Endothelial cell of umbilical vein (primary cell): ENCODE measurements at regions not wholly inside any gene's neighbourhood (a gene's known extent, or its start where the extent isn't known, plus 50 kb on each side); places are given as distances from the start of the nearest gene placed in this dataset.

Source experiments
- BruUV-seq: library from RNA; stranded (reverse); fragments of 400-500 nt; replicated peaks from 2 replicates; lab custom pipeline; 2021; lab: Mats Ljungman, UMichigan
- CTCF ChIA-PET: fragments of 300-600, 350-600 bp; sonication (Branson Sonifier 250); formaldehyde crosslinking; loops from one replicate; lab custom pipeline; 2021; ENCODE audit warnings: antibody characterized with exemption, inconsistent platforms; lab: Charles Lee
- POLR2A ChIA-PET: fragments of 300-600, 350-600 bp; sonication (Branson Sonifier 250); formaldehyde crosslinking; loops from one replicate; lab custom pipeline; 2021; ENCODE audit warnings: antibody characterized with exemption, inconsistent platforms; lab: Charles Lee
- DNase-seq: peaks from one replicate; pipeline ENCODE4 v3.0.0-alpha.2; 2011; ENCODE audit warnings: low read depth, low spot score
- FAIRE-seq: peaks from 2 replicates; lab custom pipeline; 2011; peaks lifted over from hg19 to GRCh38; lab: Jason Lieb, UNC
- H2AFZ ChIP-seq: 2 replicates; pipeline ENCODE4 v1.6.0; 2012; ENCODE audit warnings: low read depth, low read length, control low read depth, inconsistent platforms
- H3K27ac ChIP-seq: 2 replicates; pipeline ENCODE4 v1.5.1; 2011; ENCODE audit warnings: low read depth, mild to moderate bottlenecking, control low read depth, low read length, moderate library complexity; ENCODE audit not compliant: insufficient read depth
- H3K27me3 ChIP-seq, 2 experiments: 2 replicates each; pipeline versions ENCODE4 v1.6.0 to v1.6.1; 2011; ENCODE audit warnings: low read length in 2 of 2, mixed read lengths in 1 of 2; ENCODE audit not compliant: control insufficient read depth in 2 of 2, insufficient read depth in 2 of 2
- H3K36me3 ChIP-seq, 2 experiments: 2 replicates in 1 of 2; 3 replicates in 1 of 2; pipeline ENCODE4 v1.5.1; 2011; ENCODE audit warnings: low read length in 2 of 2, mild to moderate bottlenecking in 1 of 2, moderate library complexity in 1 of 2; ENCODE audit not compliant: control insufficient read depth in 2 of 2, insufficient read depth in 2 of 2; ENCODE audit errors: extremely low read depth in 1 of 2
- H3K4me1 ChIP-seq: 3 replicates; pipeline ENCODE4 v1.5.1; 2011; ENCODE audit warnings: mild to moderate bottlenecking, low read length; ENCODE audit not compliant: control insufficient read depth, insufficient read depth; ENCODE audit errors: extremely low read depth
- H3K4me2 ChIP-seq: 2 replicates; pipeline ENCODE4 v1.6.1; 2011; ENCODE audit warnings: low read length, control low read depth, mixed read lengths; ENCODE audit not compliant: insufficient read depth
- H3K4me3 ChIP-seq, 3 experiments: fragments of 200-600 bp in 1 of 3; sonication (generic), shearing (Covaris generic) in 1 of 3; replicated peaks in 1 of 3; 2 replicates each; pipeline ENCODE4 v1.5.1; 2011 to 2016; ENCODE audit warnings: control low read depth in 3 of 3, low read length in 3 of 3, mild to moderate bottlenecking in 2 of 3, inconsistent platforms in 1 of 3, low read depth in 1 of 3, moderate library complexity in 1 of 3; ENCODE audit not compliant: insufficient read depth in 1 of 3
- H3K79me2 ChIP-seq: 2 replicates; pipeline ENCODE4 v1.6.0; 2012; ENCODE audit warnings: low read length, inconsistent platforms; ENCODE audit not compliant: control insufficient read depth, insufficient read depth
- H3K9ac ChIP-seq: replicated peaks from 2 replicates; pipeline ENCODE3; 2011; ENCODE audit warnings: low read length, control low read depth; ENCODE audit not compliant: insufficient read depth; ENCODE audit errors: extremely low read depth
- H3K9me1 ChIP-seq: replicated peaks from 3 replicates; pipeline ENCODE4 v1.6.0; 2011; ENCODE audit warnings: mild to moderate bottlenecking, low read length; ENCODE audit not compliant: control insufficient read depth, insufficient read depth; ENCODE audit errors: extremely low read depth
- H3K9me3 ChIP-seq: replicated peaks from 2 replicates; pipeline ENCODE4 v1.5.1; 2012; ENCODE audit warnings: low read length, inconsistent platforms; ENCODE audit not compliant: control insufficient read depth, insufficient read depth
- H4K20me1 ChIP-seq: replicated peaks from 2 replicates; pipeline ENCODE3; 2011; ENCODE audit warnings: mild to moderate bottlenecking, low read length; ENCODE audit not compliant: control insufficient read depth, insufficient read depth; ENCODE audit errors: extremely low read depth
- EZH2 ChIP-seq: IDR thresholded peaks from 2 replicates; pipeline ENCODE4 v1.6.1; 2012; ENCODE audit warnings: borderline replicate concordance, low read depth, mild to moderate bottlenecking, moderate library complexity, low read length, inconsistent platforms; ENCODE audit not compliant: severe bottlenecking
- FOS ChIP-seq: IDR thresholded peaks from 2 replicates; pipeline ENCODE4 v1.6.1; 2011; ENCODE audit warnings: mild to moderate bottlenecking, low read length, moderate library complexity, borderline replicate concordance; ENCODE audit not compliant: insufficient read depth
- GATA2 ChIP-seq: IDR thresholded peaks from 2 replicates; pipeline ENCODE4 v1.7.0; 2011; ENCODE audit warnings: low read depth, mild to moderate bottlenecking, moderate library complexity, mixed read lengths, low read length; ENCODE audit not compliant: insufficient read length, insufficient read depth
- JUN ChIP-seq: IDR thresholded peaks from 2 replicates; pipeline ENCODE4 v1.6.1; 2011; ENCODE audit warnings: borderline replicate concordance, low read depth; ENCODE audit not compliant: insufficient read length, insufficient read depth
- MYC ChIP-seq: IDR thresholded peaks from one replicate; pipeline ENCODE4 v1.6.1; 2011; ENCODE audit warnings: mild to moderate bottlenecking, low read depth, low read length
- POLR2A ChIP-seq: IDR thresholded peaks from 2 replicates; pipeline ENCODE4 v1.6.1; 2012; ENCODE audit warnings: low read depth, mild to moderate bottlenecking, control low read depth, low read length
- POLR2AphosphoS5 ChIP-seq: IDR thresholded peaks from 2 replicates; pipeline ENCODE4 v1.6.1; 2012; ENCODE audit warnings: low read depth, mild to moderate bottlenecking, control low read depth, low read length, moderate library complexity; ENCODE audit not compliant: insufficient read depth
- dilution Hi-C: fragments of 300-500 bp; cut with MboI; formaldehyde crosslinking; loops from one replicate; pipeline ENCODE4 v1.15.0; 2019; ENCODE audit warnings: low sequenced_read_pairs; ENCODE audit not compliant: extremely low pct_ligation_motif_present
- intact Hi-C: fragments of 100-400 bp; cut with micrococcal nuclease; formaldehyde crosslinking; loops from one replicate; pipeline ENCODE4 v1.10.0; 2022
- TF ChIP-seq, protein P1 (sequence below), 2 donors: IDR thresholded peaks; 1 replicate in 1 of 2; 2 replicates in 1 of 2; pipeline ENCODE4 v1.5.1; 2011; ENCODE audit warnings: low read length in 2 of 2, mild to moderate bottlenecking in 2 of 2, moderate library complexity in 2 of 2, control low read depth in 1 of 2, inconsistent platforms in 1 of 2, low read depth in 1 of 2; ENCODE audit not compliant: insufficient read depth in 1 of 2; ENCODE audit errors: extremely low read depth in 1 of 2
- TF ChIP-seq, protein P2 (sequence below): IDR thresholded peaks from 2 replicates; pipeline ENCODE4 v1.6.1; 2011; ENCODE audit not compliant: insufficient read depth, insufficient read length

DNA sequence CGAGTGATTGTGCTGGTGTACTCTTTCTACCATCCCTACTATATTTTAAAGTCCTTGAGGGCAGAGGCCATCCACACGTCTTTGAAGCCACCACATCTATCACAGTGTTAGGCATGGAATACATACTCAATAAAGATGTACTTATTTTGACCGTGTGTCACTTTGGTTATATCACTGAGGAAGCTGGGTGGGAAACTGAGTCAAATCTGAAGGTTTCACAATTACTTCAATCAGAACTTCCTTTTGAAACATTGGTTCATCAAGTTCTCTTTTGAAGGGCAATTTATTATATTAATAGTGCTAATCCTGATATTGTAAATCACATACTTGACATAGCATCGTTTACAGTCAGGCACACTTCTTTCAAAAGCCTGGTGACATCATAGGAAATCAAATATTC lies 53.3 kb upstream of the ATP1B1 start:
- H2AFZ ChIP-seq, result no peak overlapping the region
- dilution Hi-C loops (no loop called here), intact Hi-C loops (no loop called here)
- DNase-seq, result no peak
- H3K27ac ChIP-seq, result no peak overlapping the region
- FAIRE-seq, result no peak
- peaks cover 0 to 3% of the 10 kb centered on the region in 2 experiments for H3K27me3 ChIP-seq
- H3K79me2 ChIP-seq, result no peaks in the 10 kb centered on the region
- H3K4me3 ChIP-seq, result no peak overlapping the region
- no peaks in the 10 kb centered on the region for H3K9me3 ChIP-seq
- no peaks in the 10 kb centered on the region for H4K20me1 ChIP-seq
- no peaks in the 10 kb centered on the region for H3K9me1 ChIP-seq
- no peaks in the 10 kb centered on the region for H3K4me1 ChIP-seq
- ChIA-PET POLR2A (no interaction called here), CTCF (no interaction called here)
- no TSS peak for BruUV-seq
- H3K9ac ChIP-seq, result no peak overlapping the region
- H3K4me2 ChIP-seq, result no peak overlapping the region
- no peaks in the 10 kb centered on the region for H3K36me3 ChIP-seq
- TF ChIP-seq, protein P1, sequence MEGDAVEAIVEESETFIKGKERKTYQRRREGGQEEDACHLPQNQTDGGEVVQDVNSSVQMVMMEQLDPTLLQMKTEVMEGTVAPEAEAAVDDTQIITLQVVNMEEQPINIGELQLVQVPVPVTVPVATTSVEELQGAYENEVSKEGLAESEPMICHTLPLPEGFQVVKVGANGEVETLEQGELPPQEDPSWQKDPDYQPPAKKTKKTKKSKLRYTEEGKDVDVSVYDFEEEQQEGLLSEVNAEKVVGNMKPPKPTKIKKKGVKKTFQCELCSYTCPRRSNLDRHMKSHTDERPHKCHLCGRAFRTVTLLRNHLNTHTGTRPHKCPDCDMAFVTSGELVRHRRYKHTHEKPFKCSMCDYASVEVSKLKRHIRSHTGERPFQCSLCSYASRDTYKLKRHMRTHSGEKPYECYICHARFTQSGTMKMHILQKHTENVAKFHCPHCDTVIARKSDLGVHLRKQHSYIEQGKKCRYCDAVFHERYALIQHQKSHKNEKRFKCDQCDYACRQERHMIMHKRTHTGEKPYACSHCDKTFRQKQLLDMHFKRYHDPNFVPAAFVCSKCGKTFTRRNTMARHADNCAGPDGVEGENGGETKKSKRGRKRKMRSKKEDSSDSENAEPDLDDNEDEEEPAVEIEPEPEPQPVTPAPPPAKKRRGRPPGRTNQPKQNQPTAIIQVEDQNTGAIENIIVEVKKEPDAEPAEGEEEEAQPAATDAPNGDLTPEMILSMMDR (IDR thresholded peaks at IDR 0.05; ENCODE audit: extremely low read depth in 1 of 2, insufficient read depth in 1 of 2, low read depth in 1 of 2, low read length in 2 of 2), result no peak
- TF ChIP-seq, protein P2, sequence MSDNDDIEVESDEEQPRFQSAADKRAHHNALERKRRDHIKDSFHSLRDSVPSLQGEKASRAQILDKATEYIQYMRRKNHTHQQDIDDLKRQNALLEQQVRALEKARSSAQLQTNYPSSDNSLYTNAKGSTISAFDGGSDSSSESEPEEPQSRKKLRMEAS, result no peak
- no peak for TF ChIP-seq JUN
- no peak for TF ChIP-seq POLR2AphosphoS5
- no peak for TF ChIP-seq GATA2
- TF ChIP-seq FOS, result no peak
- TF ChIP-seq MYC, result no peak
- TF ChIP-seq EZH2, result no peak
- TF ChIP-seq POLR2A, result no peak
